Neural progenitor cell (in vitro differentiated cells): ENCODE measurements at regions not wholly inside any gene's neighbourhood (a gene's known extent, or its start where the extent isn't known, plus 50 kb on each side); places are given as distances from the start of the nearest gene placed in this dataset.
"Not testable (repeated sequence)": the region's sequence is repeated elsewhere in the genome, so short reads cannot be mapped to it uniquely, and the experiment has no call there.

Experiments used
- DNase-seq: peaks from one replicate; pipeline ENCODE4 v3.0.0-alpha.2; 2016; ENCODE audit warnings: low spot score
- H2AFZ ChIP-seq: fragments of 200-600 bp; sonication (generic); replicated peaks from 2 replicates; pipeline ENCODE4 v1.6.1; 2016; ENCODE audit warnings: antibody characterized with exemption
- H3F3A ChIP-seq: fragments of 200-600 bp; sonication (generic); 2 replicates; pipeline ENCODE4 v1.6.1; 2016; ENCODE audit warnings: antibody characterized with exemption, low read depth
- H3K27ac ChIP-seq: fragments of 200-600 bp; sonication (generic); 2 replicates; pipeline ENCODE4 v1.5.1; 2016; ENCODE audit warnings: mild to moderate bottlenecking
- H3K27me3 ChIP-seq: fragments of 200-600 bp; sonication (generic); 2 replicates; pipeline ENCODE4 v1.6.1; 2016; ENCODE audit warnings: mild to moderate bottlenecking, moderate library complexity
- H3K36me3 ChIP-seq: fragments of 200-600 bp; sonication (generic); 2 replicates; pipeline ENCODE4 v1.5.1; 2016
- H3K4me1 ChIP-seq: fragments of 200-600 bp; sonication (generic); 2 replicates; pipeline ENCODE4 v1.6.1; 2016; ENCODE audit warnings: mixed run types
- H3K4me2 ChIP-seq: fragments of 200-600 bp; sonication (generic); 2 replicates; pipeline ENCODE4 v1.6.1; 2016
- H3K4me3 ChIP-seq: fragments of 200-600 bp; sonication (generic); 2 replicates; pipeline ENCODE4 v1.5.1; 2016
- H3K79me2 ChIP-seq: fragments of 200-600 bp; sonication (generic); 2 replicates; pipeline ENCODE4 v1.6.1; 2016; ENCODE audit warnings: low read depth
- H3K9ac ChIP-seq: fragments of 200-600 bp; sonication (generic); 2 replicates; pipeline ENCODE4 v1.6.1; 2016
- H3K9me3 ChIP-seq: fragments of 200-600 bp; sonication (generic); 2 replicates; pipeline ENCODE4 v1.5.1; 2016; ENCODE audit warnings: low read depth
- H4K20me1 ChIP-seq: fragments of 200-600 bp; sonication (generic); 2 replicates; pipeline ENCODE4 v1.6.1; 2016; ENCODE audit warnings: low read depth
- H3K27ac Mint-ChIP-seq: 3 replicates; pipeline ENCODE4 v1.8.0; 2021; ENCODE audit warnings: mixed read lengths
- H3K27me3 Mint-ChIP-seq: 2 replicates; pipeline ENCODE4 v1.8.0; 2022; ENCODE audit warnings: low read depth, mild to moderate bottlenecking, inconsistent platforms, moderate library complexity, mixed read lengths; ENCODE audit not compliant: insufficient read depth
- H3K36me3 Mint-ChIP-seq: 3 replicates; pipeline ENCODE4 v1.8.0; 2021; ENCODE audit warnings: mixed read lengths
- H3K4me1 Mint-ChIP-seq: 3 replicates; pipeline ENCODE4 v1.8.0; 2021; ENCODE audit warnings: mixed read lengths
- H3K4me3 Mint-ChIP-seq: 3 replicates; pipeline ENCODE4 v1.8.0; 2021; ENCODE audit warnings: mild to moderate bottlenecking, moderate library complexity, mixed read lengths
- H3K9me3 Mint-ChIP-seq: 3 replicates; pipeline ENCODE4 v1.8.0; 2020; ENCODE audit warnings: mixed read lengths
- EZH2 ChIP-seq: fragments of 200-600 bp; sonication (generic); IDR thresholded peaks from 2 replicates; pipeline ENCODE4 v1.6.1; 2017; ENCODE audit warnings: antibody characterized with exemption, mild to moderate bottlenecking, moderate library complexity
- EZH2phosphoT487 ChIP-seq: fragments of 200-600 bp; sonication (generic); IDR thresholded peaks from 2 replicates; pipeline ENCODE4 v1.6.1; 2017; ENCODE audit warnings: antibody characterized with exemption
- TF ChIP-seq, protein P1 (sequence below): fragments of 200-600 bp; sonication (generic); IDR thresholded peaks from 2 replicates; pipeline ENCODE4 v1.5.1; 2017; ENCODE audit warnings: antibody characterized with exemption, mild to moderate bottlenecking

DNA sequence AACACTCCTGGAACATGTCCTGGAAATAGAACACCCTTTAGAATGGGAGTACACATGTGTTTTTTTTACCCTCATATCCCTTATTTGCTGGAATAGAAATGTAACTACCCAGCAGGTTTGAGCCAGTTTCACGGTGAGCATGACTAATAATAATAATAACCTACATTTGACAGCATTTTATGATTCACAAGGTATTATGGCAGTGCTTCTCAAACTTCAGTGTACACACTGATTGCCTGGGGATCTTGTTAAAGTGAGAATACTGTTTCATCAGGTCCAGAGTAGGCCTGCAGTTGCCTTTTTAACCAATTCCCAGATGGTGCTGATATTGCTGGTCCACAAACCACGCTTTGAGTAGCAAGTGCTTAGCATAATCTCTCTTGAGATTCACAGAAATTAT is 63.9 kb downstream of the NFKBIZ start:
- Mint-ChIP-seq H3K4me3 (no peak overlapping the region), H3K27me3 (no peaks in the 10 kb centered on the region), H3K9me3 (no peaks in the 10 kb centered on the region), H3K36me3 (no peaks in the 10 kb centered on the region), H3K27ac (no peak overlapping the region), H3K4me1 (no peaks in the 10 kb centered on the region)
- Histone ChIP-seq H3K36me3 (no peaks in the 10 kb centered on the region), H3K4me3 (no peak overlapping the region), H3K27me3 (no peaks in the 10 kb centered on the region), H3K9ac (no peak overlapping the region), H2AFZ (no peak overlapping the region), H3K79me2 (no peaks in the 10 kb centered on the region), H3K4me2 (no peak overlapping the region), H3F3A (no peaks in the 10 kb centered on the region), H3K4me1 (no peaks in the 10 kb centered on the region), H3K27ac (no peak overlapping the region), H3K9me3 (no peaks in the 10 kb centered on the region), H4K20me1 (no peaks in the 10 kb centered on the region)
- no peak for DNase-seq
- TF ChIP-seq EZH2 (no peak), EZH2phosphoT487 (no peak)
- TF ChIP-seq, protein P1, sequence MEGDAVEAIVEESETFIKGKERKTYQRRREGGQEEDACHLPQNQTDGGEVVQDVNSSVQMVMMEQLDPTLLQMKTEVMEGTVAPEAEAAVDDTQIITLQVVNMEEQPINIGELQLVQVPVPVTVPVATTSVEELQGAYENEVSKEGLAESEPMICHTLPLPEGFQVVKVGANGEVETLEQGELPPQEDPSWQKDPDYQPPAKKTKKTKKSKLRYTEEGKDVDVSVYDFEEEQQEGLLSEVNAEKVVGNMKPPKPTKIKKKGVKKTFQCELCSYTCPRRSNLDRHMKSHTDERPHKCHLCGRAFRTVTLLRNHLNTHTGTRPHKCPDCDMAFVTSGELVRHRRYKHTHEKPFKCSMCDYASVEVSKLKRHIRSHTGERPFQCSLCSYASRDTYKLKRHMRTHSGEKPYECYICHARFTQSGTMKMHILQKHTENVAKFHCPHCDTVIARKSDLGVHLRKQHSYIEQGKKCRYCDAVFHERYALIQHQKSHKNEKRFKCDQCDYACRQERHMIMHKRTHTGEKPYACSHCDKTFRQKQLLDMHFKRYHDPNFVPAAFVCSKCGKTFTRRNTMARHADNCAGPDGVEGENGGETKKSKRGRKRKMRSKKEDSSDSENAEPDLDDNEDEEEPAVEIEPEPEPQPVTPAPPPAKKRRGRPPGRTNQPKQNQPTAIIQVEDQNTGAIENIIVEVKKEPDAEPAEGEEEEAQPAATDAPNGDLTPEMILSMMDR: no peak

DNA sequence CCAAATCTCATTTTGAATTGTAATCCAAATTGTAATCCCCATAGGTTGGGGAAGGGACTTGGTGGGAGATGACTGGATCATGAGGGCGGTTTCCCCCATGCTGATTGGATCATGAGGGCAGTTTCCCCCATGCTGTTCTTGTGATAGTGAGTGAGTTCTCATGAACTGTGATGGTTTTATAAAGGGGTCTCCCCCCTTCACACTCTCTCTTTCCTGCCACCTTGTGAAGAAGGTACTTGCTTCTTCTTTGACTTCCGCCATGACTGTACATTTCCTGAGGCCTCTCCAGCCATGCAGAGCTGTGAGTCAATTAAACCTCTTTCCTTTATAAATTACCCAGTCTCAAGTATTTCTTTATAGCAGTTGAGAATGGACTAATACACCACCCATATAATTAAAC is 68.4 kb downstream of the NFKBIZ start:
- H3K4me3 Mint-ChIP-seq, H3K4me2 ChIP-seq, H3K36me3 Mint-ChIP-seq, H3K27me3 ChIP-seq, H3K36me3 ChIP-seq, H3K9ac ChIP-seq, H3K4me1 Mint-ChIP-seq, H3K9me3 Mint-ChIP-seq, H2AFZ ChIP-seq, H4K20me1 ChIP-seq, H3K4me3 ChIP-seq, H3K9me3 ChIP-seq, H3F3A ChIP-seq, H3K4me1 ChIP-seq, DNase-seq, H3K27me3 Mint-ChIP-seq, H3K27ac Mint-ChIP-seq, H3K27ac ChIP-seq, H3K79me2 ChIP-seq: not testable (repeated sequence)

DNA sequence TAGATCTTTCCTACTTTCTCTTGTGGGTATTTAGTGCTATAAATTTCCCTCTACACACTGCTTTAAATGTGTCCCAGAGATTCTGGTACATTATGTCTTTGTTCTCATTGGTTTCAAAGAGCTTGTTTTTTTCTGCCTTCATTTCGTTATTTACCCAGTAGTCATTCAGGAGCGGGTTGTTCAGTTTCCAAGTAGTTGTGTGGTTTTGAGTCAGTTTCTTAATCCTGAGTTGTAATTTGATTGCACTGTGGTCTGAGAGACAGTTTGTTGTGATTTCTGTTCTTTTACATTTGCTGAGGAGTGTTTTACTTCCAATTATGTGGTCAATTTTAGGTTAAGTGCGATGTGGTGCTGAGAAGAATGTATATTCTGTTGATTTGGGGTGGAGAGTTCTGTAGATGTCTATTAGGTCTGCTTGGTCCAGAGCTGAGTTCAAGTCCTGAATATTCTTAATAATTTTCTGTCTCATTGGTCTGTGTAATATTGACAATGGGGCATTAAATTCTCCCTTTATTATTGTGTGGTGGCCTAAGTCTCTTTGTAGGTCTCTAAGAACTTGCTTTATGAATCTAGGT is 72.9 kb downstream of the NFKBIZ start:
- H3K4me2 ChIP-seq, H3K4me1 ChIP-seq, DNase-seq, H3F3A ChIP-seq, H3K27me3 Mint-ChIP-seq, H3K79me2 ChIP-seq, H3K9me3 ChIP-seq, H3K27me3 ChIP-seq, H3K9me3 Mint-ChIP-seq, H3K27ac Mint-ChIP-seq, H3K36me3 Mint-ChIP-seq, H4K20me1 ChIP-seq, H3K36me3 ChIP-seq, H2AFZ ChIP-seq, H3K27ac ChIP-seq, H3K4me3 Mint-ChIP-seq, H3K4me1 Mint-ChIP-seq, H3K4me3 ChIP-seq, H3K9ac ChIP-seq: not testable (repeated sequence)

DNA sequence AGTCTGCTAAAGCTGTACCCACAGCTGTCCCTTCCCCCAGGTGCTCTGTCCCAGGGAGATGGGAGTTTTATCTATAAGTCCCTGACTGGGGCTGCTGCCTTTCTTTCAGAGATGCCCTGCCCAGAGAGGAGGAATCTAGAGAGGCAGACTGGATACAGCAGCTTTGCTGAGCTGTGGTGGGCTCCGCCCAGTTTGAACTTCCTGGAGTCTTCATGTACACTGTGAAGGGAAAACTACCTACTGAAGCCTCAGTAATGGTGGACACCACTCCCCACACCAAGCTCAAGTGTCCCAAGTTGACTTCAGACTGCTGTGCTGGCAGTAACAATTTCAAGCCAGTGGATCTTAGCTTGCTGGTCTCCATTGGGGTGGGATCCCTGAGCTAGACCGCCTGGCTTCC is 75.3 kb downstream of the NFKBIZ start:
- not testable (repeated sequence) for H3K4me3 ChIP-seq, H3K36me3 ChIP-seq, H3K9me3 Mint-ChIP-seq, H3K4me3 Mint-ChIP-seq, H3K27me3 ChIP-seq, H3K27ac Mint-ChIP-seq, H3K9me3 ChIP-seq, H2AFZ ChIP-seq, H3F3A ChIP-seq, H3K79me2 ChIP-seq, H3K27me3 Mint-ChIP-seq, H3K4me1 ChIP-seq, H3K4me1 Mint-ChIP-seq, H3K27ac ChIP-seq, DNase-seq, H3K36me3 Mint-ChIP-seq, H3K9ac ChIP-seq, H3K4me2 ChIP-seq, H4K20me1 ChIP-seq

DNA sequence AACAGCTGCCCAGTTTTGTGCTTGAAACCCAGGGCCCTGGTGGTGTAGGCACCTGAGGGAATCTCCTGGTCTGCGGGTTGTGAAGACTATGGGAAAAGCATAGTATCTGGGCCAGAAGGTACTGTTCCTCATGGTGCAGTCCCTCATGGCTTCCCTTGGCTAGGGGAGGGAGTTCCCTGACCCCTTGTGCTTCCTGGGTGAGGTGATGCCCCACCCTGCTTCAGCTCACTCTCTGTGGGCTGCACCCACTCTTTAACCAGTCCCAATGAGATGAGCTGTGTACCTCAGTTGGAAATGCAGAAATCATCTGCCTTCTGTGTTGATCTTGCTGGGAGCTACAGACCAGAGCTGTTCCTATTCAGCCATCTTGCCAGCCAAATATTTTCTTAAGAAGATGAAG is 75.8 kb downstream of the NFKBIZ start:
- not testable (repeated sequence) for H3K4me2 ChIP-seq, H3K9me3 Mint-ChIP-seq, H3K4me3 ChIP-seq, H3K27me3 Mint-ChIP-seq, H3K79me2 ChIP-seq, H3K27ac ChIP-seq, H3K4me1 Mint-ChIP-seq, H3K9me3 ChIP-seq, H3K27ac Mint-ChIP-seq, H3K36me3 Mint-ChIP-seq, H3K36me3 ChIP-seq, H3K9ac ChIP-seq, H4K20me1 ChIP-seq, DNase-seq, H3K27me3 ChIP-seq, H3K4me1 ChIP-seq, H3F3A ChIP-seq, H2AFZ ChIP-seq, H3K4me3 Mint-ChIP-seq
